HG03064 (cell line): ENCODE measurements at regions not wholly inside any gene's neighbourhood (a gene's known extent, or its start where the extent isn't known, plus 50 kb on each side); places are given as distances from the start of the nearest gene placed in this dataset.
A peak's percentile ranks its signal among the peaks of the same experiment; 100 is the strongest.
"Not testable (repeated sequence)": the region's sequence is repeated elsewhere in the genome, so short reads cannot be mapped to it uniquely, and the experiment has no call there.

Source experiments
- ATAC-seq: cut with Tn5 transposase; IDR thresholded peaks from one replicate; pipeline ENCODE4 v1.9.1; 2021; ENCODE audit warnings: low read depth; ENCODE audit not compliant: unreplicated experiment

- no peak for ATAC-seq
These were observed 98.2 kb downstream of the AHR start for GRCh38 chr7:17396692-17397091.

- ATAC-seq = peak; percentile 68
These were observed 103.6 kb downstream of the AHR start for GRCh38 chr7:17401791-17402627.

GRCh38 chr7:17402628-17403278 lies 104.3 kb downstream of the AHR start:
- peak; percentile 69 for ATAC-seq

- ATAC-seq = no peak
These were observed 105.6 kb downstream of the AHR start for GRCh38 chr7:17404006-17404405.

DNA sequence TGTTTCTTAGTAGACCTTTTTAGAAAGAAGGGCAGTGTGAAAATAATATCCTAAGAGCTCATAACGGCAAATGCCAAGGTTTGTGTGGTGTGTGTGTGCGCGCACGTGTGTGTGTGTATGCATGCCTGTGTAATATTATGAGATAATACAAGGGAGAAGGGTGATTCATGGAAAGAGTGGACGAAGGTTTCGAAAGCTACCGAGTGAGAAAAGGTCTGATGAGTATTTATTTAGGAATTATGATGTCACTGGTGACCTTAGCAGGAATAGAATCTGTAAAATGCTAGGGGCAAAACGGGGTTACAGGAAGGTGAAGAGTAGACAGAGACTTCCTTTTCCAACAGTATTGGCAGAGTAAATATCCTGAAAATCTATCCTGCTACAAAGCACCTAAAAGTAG lies 107.3 kb downstream of the AHR start:
- no peak for ATAC-seq

GRCh38 chr7:17406738-17407137 lies 108.3 kb downstream of the AHR start:
- no peak for ATAC-seq

GRCh38 chr7:17407229-17407628 lies 108.8 kb downstream of the AHR start:
- no peak for ATAC-seq

DNA sequence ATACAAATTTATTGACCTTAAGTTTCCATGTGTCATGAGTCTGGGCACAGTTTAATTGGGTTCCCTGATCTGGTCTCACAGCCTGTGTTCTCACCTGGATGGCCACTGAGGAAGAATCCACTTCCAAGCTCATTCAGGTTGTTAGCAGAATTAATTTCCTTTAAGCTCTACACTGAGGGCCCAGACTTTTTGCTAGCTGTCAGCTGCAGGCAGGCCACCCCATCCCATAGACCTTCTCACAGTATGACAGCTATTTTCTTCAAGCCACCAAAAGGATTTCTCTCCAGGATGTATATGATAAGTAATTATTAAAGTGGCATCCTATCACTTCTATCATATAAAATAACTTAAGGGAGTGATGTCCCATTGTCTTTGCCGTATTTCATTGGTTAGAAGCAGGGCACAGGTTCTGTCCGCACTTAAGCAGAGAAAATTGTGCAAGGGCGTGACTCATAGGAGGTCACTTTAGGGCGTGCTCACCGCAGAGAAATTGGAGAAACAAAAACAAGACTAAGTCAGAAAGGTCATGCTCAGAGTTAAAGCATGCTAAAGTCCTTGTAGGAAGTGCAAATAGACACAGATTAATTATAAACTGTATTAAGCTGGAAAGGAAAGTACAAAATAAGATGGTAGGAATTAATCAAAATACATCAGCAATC lies 109.9 kb downstream of the AHR start:
- ATAC-seq = no peak

- no peak for ATAC-seq
These were observed 110.4 kb downstream of the AHR start for GRCh38 chr7:17408904-17409290.

DNA sequence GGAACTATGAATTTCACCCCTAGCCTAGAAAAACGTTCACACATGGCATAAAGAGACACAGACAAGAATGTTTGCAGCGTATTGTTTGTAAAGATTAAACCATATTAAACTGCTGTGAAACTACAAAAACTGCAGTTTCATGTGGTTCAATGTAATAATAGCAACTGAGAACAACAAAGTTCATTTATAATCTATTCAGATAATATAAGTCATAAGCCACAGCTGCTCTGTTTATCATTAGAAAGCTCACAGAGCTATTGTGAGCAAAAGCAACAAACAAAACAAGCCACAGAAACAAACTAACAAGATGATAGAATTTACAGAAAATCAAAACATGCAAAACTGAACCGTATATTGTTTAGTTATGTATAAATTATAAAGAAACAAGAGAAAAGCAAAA lies 113.5 kb downstream of the AHR start:
- peak; percentile 58 for ATAC-seq

DNA sequence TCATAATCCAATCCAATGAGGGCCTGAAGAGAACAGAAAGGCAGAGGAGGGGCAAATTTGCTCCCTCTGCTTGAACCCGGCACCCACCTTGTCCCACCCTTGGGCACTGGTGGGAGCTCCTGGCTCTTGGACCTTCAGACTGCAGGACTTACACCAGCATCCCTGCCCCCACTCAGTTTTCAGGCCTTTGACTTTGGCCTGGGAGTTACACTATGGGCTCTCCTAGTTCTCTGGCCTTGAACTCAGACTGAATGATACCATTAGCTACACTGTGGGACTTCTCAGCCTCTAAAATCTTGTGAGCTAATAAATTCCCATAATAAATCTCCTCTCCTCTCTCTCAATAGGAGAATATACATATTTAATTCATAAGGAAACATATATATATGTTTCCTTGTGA lies 114.4 kb downstream of the AHR start:
- ATAC-seq = no peak

GRCh38 chr7:17415955-17416354 lies 117.5 kb downstream of the AHR start:
- ATAC-seq = no peak

- not testable (repeated sequence) for ATAC-seq
These were observed 122.0 kb downstream of the AHR start for GRCh38 chr7:17420308-17421015.

GRCh38 chr7:17421941-17422340 lies 123.5 kb downstream of the AHR start:
- ATAC-seq = no peak

DNA sequence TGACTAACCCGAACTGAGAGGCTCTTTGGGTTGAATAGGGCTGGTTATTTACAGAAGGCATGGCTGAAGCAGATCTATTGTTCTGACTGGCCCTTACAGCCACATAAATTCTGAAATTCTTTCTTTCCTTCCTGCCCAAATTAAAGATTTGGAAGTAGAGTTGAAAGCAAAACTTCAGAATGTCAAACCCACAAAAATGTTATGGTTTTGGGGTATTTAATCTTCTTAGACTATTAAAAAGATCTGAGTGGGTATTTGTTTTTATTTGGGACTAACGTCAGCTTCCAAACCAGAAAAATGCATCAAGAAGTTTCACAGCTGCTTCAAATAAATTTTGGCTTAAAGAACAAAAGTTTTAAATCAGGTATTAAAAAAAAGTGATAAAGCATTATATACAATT lies 124.5 kb downstream of the AHR start:
- ATAC-seq = no peak

DNA sequence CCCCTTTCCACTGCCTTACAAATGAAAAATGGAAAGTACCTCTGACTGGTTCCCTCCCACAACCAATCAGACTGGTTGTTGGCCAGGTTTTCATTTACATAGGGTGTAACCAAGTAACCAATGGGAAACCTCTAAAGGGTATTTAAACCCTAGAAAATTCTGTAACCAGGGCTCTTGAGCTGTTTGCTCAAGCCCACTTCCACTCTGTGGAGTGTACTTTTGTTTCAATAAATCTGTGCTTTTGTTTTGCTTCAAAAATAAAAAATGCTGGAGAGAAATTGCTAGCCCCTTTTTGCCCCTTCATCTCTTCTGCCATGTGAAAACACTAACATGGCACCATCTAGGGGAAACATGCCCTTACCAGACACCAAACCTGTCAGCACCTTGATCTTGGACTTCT lies 129.5 kb downstream of the AHR start:
- ATAC-seq = no peak

- no peak for ATAC-seq
These were observed 131.1 kb downstream of the AHR start for GRCh38 chr7:17429579-17429978.

- ATAC-seq = no peak
These were observed 134.3 kb downstream of the AHR start for GRCh38 chr7:17432793-17433192.

GRCh38 chr7:17434191-17434590 lies 135.7 kb downstream of the AHR start:
- ATAC-seq = no peak

DNA sequence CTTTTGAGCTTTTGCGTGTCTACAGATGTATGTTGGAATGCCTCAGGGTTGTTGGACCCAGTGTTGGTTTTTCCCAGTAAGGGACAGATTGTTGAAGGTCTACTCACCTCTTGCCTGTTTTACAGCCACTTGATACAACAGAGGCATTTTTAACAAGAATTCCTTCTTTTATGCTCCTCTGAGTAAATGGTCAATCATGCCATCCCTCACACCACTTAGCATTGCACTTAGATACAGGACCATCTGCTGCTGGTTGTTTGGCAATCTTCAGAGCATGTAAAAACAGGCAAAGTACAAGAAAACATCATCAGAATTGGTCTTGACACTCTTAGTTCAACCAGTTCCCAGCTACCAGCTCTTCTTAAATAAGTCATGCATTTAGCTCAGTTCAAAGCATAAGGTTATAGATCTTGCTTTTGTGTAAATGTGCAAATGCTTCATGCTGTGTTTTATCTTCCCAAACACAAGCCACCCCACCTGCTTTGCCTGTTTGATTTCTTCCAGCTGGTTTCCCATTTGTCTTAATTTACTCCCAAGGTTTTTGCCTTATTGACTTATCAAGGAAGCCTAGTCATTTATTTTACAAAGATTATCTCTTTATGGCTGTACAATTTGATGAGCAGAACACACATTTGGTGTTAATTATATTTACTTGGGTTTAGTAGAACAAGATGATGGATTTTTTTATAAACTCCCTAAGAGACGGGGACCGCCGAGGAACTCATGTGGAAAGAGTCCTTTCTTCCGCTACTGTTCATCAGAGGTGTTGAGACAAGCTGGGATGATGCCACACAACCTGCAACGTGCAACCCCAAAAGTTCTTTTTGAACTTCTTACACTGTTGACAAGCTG lies 136.6 kb downstream of the AHR start:
- no peak for ATAC-seq
